Endothelial cell of umbilical vein (primary cell): ENCODE measurements at regions not wholly inside any gene's neighbourhood (a gene's known extent, or its start where the extent isn't known, plus 50 kb on each side); places are given as distances from the start of the nearest gene placed in this dataset.

Experiments
- BruUV-seq: library from RNA; stranded (reverse); fragments of 400-500 nt; replicated peaks from 2 replicates; lab custom pipeline; 2021; lab: Mats Ljungman, UMichigan
- CTCF ChIA-PET: fragments of 300-600, 350-600 bp; sonication (Branson Sonifier 250); formaldehyde crosslinking; loops from one replicate; lab custom pipeline; 2021; ENCODE audit warnings: antibody characterized with exemption, inconsistent platforms; lab: Charles Lee
- POLR2A ChIA-PET: fragments of 300-600, 350-600 bp; sonication (Branson Sonifier 250); formaldehyde crosslinking; loops from one replicate; lab custom pipeline; 2021; ENCODE audit warnings: antibody characterized with exemption, inconsistent platforms; lab: Charles Lee
- DNase-seq: peaks from one replicate; pipeline ENCODE4 v3.0.0-alpha.2; 2011; ENCODE audit warnings: low read depth, low spot score
- FAIRE-seq: peaks from 2 replicates; lab custom pipeline; 2011; peaks lifted over from hg19 to GRCh38; lab: Jason Lieb, UNC
- H2AFZ ChIP-seq: 2 replicates; pipeline ENCODE4 v1.6.0; 2012; ENCODE audit warnings: low read depth, low read length, control low read depth, inconsistent platforms
- H3K27ac ChIP-seq: 2 replicates; pipeline ENCODE4 v1.5.1; 2011; ENCODE audit warnings: low read depth, mild to moderate bottlenecking, control low read depth, low read length, moderate library complexity; ENCODE audit not compliant: insufficient read depth
- H3K27me3 ChIP-seq, 2 experiments: 2 replicates each; pipeline versions ENCODE4 v1.6.0 to v1.6.1; 2011; ENCODE audit warnings: low read length in 2 of 2, mixed read lengths in 1 of 2; ENCODE audit not compliant: control insufficient read depth in 2 of 2, insufficient read depth in 2 of 2
- H3K36me3 ChIP-seq, 2 experiments: 2 replicates in 1 of 2; 3 replicates in 1 of 2; pipeline ENCODE4 v1.5.1; 2011; ENCODE audit warnings: low read length in 2 of 2, mild to moderate bottlenecking in 1 of 2, moderate library complexity in 1 of 2; ENCODE audit not compliant: control insufficient read depth in 2 of 2, insufficient read depth in 2 of 2; ENCODE audit errors: extremely low read depth in 1 of 2
- H3K4me1 ChIP-seq: 3 replicates; pipeline ENCODE4 v1.5.1; 2011; ENCODE audit warnings: mild to moderate bottlenecking, low read length; ENCODE audit not compliant: control insufficient read depth, insufficient read depth; ENCODE audit errors: extremely low read depth
- H3K4me2 ChIP-seq: 2 replicates; pipeline ENCODE4 v1.6.1; 2011; ENCODE audit warnings: low read length, control low read depth, mixed read lengths; ENCODE audit not compliant: insufficient read depth
- H3K4me3 ChIP-seq, 3 experiments: fragments of 200-600 bp in 1 of 3; sonication (generic), shearing (Covaris generic) in 1 of 3; replicated peaks in 1 of 3; 2 replicates each; pipeline ENCODE4 v1.5.1; 2011 to 2016; ENCODE audit warnings: control low read depth in 3 of 3, low read length in 3 of 3, mild to moderate bottlenecking in 2 of 3, inconsistent platforms in 1 of 3, low read depth in 1 of 3, moderate library complexity in 1 of 3; ENCODE audit not compliant: insufficient read depth in 1 of 3
- H3K79me2 ChIP-seq: 2 replicates; pipeline ENCODE4 v1.6.0; 2012; ENCODE audit warnings: low read length, inconsistent platforms; ENCODE audit not compliant: control insufficient read depth, insufficient read depth
- H3K9ac ChIP-seq: replicated peaks from 2 replicates; pipeline ENCODE3; 2011; ENCODE audit warnings: low read length, control low read depth; ENCODE audit not compliant: insufficient read depth; ENCODE audit errors: extremely low read depth
- H3K9me1 ChIP-seq: replicated peaks from 3 replicates; pipeline ENCODE4 v1.6.0; 2011; ENCODE audit warnings: mild to moderate bottlenecking, low read length; ENCODE audit not compliant: control insufficient read depth, insufficient read depth; ENCODE audit errors: extremely low read depth
- H3K9me3 ChIP-seq: replicated peaks from 2 replicates; pipeline ENCODE4 v1.5.1; 2012; ENCODE audit warnings: low read length, inconsistent platforms; ENCODE audit not compliant: control insufficient read depth, insufficient read depth
- H4K20me1 ChIP-seq: replicated peaks from 2 replicates; pipeline ENCODE3; 2011; ENCODE audit warnings: mild to moderate bottlenecking, low read length; ENCODE audit not compliant: control insufficient read depth, insufficient read depth; ENCODE audit errors: extremely low read depth
- CTCF ChIP-seq, 2 donors: IDR thresholded peaks; 1 replicate in 1 of 2; 2 replicates in 1 of 2; pipeline ENCODE4 v1.5.1; 2011; ENCODE audit warnings: low read length in 2 of 2, mild to moderate bottlenecking in 2 of 2, moderate library complexity in 2 of 2, control low read depth in 1 of 2, inconsistent platforms in 1 of 2, low read depth in 1 of 2; ENCODE audit not compliant: insufficient read depth in 1 of 2; ENCODE audit errors: extremely low read depth in 1 of 2
- EZH2 ChIP-seq: IDR thresholded peaks from 2 replicates; pipeline ENCODE4 v1.6.1; 2012; ENCODE audit warnings: borderline replicate concordance, low read depth, mild to moderate bottlenecking, moderate library complexity, low read length, inconsistent platforms; ENCODE audit not compliant: severe bottlenecking
- FOS ChIP-seq: IDR thresholded peaks from 2 replicates; pipeline ENCODE4 v1.6.1; 2011; ENCODE audit warnings: mild to moderate bottlenecking, low read length, moderate library complexity, borderline replicate concordance; ENCODE audit not compliant: insufficient read depth
- GATA2 ChIP-seq: IDR thresholded peaks from 2 replicates; pipeline ENCODE4 v1.7.0; 2011; ENCODE audit warnings: low read depth, mild to moderate bottlenecking, moderate library complexity, mixed read lengths, low read length; ENCODE audit not compliant: insufficient read length, insufficient read depth
- JUN ChIP-seq: IDR thresholded peaks from 2 replicates; pipeline ENCODE4 v1.6.1; 2011; ENCODE audit warnings: borderline replicate concordance, low read depth; ENCODE audit not compliant: insufficient read length, insufficient read depth
- MYC ChIP-seq: IDR thresholded peaks from one replicate; pipeline ENCODE4 v1.6.1; 2011; ENCODE audit warnings: mild to moderate bottlenecking, low read depth, low read length
- POLR2A ChIP-seq: IDR thresholded peaks from 2 replicates; pipeline ENCODE4 v1.6.1; 2012; ENCODE audit warnings: low read depth, mild to moderate bottlenecking, control low read depth, low read length
- POLR2AphosphoS5 ChIP-seq: IDR thresholded peaks from 2 replicates; pipeline ENCODE4 v1.6.1; 2012; ENCODE audit warnings: low read depth, mild to moderate bottlenecking, control low read depth, low read length, moderate library complexity; ENCODE audit not compliant: insufficient read depth
- dilution Hi-C: fragments of 300-500 bp; cut with MboI; formaldehyde crosslinking; loops from one replicate; pipeline ENCODE4 v1.15.0; 2019; ENCODE audit warnings: low sequenced_read_pairs; ENCODE audit not compliant: extremely low pct_ligation_motif_present
- intact Hi-C: fragments of 100-400 bp; cut with micrococcal nuclease; formaldehyde crosslinking; loops from one replicate; pipeline ENCODE4 v1.10.0; 2022
- TF ChIP-seq, protein P1 (sequence below): IDR thresholded peaks from 2 replicates; pipeline ENCODE4 v1.6.1; 2011; ENCODE audit not compliant: insufficient read depth, insufficient read length

DNA sequence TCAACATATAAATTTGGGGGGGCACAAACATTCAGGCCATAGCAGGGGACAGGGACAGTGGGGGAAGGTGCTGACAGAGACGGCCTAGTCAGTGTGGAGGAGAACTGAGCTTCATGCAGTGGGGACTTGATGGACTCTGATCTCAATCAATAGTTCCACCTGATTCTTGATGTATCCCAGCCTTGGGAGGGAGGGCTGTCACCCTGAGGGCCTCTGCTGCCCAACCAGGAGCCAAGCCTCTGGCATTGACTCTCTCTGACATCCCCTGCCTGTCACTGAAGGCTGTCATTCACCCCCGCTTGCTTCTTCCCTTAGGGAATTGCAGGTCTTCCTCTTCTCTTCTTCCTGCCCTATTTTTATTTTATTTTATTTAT is 180.6 kb upstream of the TAB2 start:
- Histone ChIP-seq H3K4me3 (no peak overlapping the region), H3K9ac (no peak overlapping the region), H3K9me1 (no peaks in the 10 kb centered on the region), H3K9me3 (no peaks in the 10 kb centered on the region), H3K79me2 (no peaks in the 10 kb centered on the region), H3K27me3 (peaks cover 0 to 7% of the 10 kb centered on the region in 2 experiments), H4K20me1 (no peaks in the 10 kb centered on the region), H3K27ac (no peak overlapping the region), H3K4me1 (no peaks in the 10 kb centered on the region), H2AFZ (no peak overlapping the region), H3K4me2 (no peak overlapping the region), H3K36me3 (no peaks in the 10 kb centered on the region)
- TF ChIP-seq GATA2 = no peak
- no peak for TF ChIP-seq POLR2AphosphoS5
- TF ChIP-seq FOS = no peak
- no peak for TF ChIP-seq MYC
- no peak for TF ChIP-seq POLR2A
- TF ChIP-seq, protein P1, sequence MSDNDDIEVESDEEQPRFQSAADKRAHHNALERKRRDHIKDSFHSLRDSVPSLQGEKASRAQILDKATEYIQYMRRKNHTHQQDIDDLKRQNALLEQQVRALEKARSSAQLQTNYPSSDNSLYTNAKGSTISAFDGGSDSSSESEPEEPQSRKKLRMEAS = no peak
- no peak for TF ChIP-seq JUN
- TF ChIP-seq CTCF (IDR thresholded peaks at IDR 0.05; ENCODE audit: extremely low read depth in 1 of 2, insufficient read depth in 1 of 2, low read depth in 1 of 2, low read length in 2 of 2) = no peak
- TF ChIP-seq EZH2 = no peak
- ChIA-PET POLR2A (no interaction called here), CTCF (no interaction called here)
- BruUV-seq = no TSS peak
- intact Hi-C loops = no loop called here
- FAIRE-seq (no peak), DNase-seq (no peak)
- dilution Hi-C loops = no loop called here
